Endometrial microvascular endothelial cells (primary cell): ENCODE measurements at regions not wholly inside any gene's neighbourhood (a gene's known extent, or its start where the extent isn't known, plus 50 kb on each side); places are given as distances from the start of the nearest gene placed in this dataset.

Experiments
- in situ Hi-C: cut with HindIII; loops from 2 replicates; pipeline ENCODE4 v1.10.0; 2017; ENCODE audit warnings: low sequenced_read_pairs, low pct_unique_long_range_greater_than_20kb; ENCODE audit errors: inconsistent ontology term

GRCh38 chr12:58563621-58564020 lies 356.7 kb downstream of the LRIG3 start:
- in situ Hi-C loops, result no loop called here

GRCh38 chr12:58564721-58565120 lies 355.6 kb downstream of the LRIG3 start:
- in situ Hi-C loops, result no loop called here

- in situ Hi-C loops, result no loop called here
Measured at GRCh38 chr12:58566599-58566998, 353.7 kb downstream of the LRIG3 start.

GRCh38 chr12:58567189-58567588 lies 353.1 kb downstream of the LRIG3 start:
- in situ Hi-C loops, result no loop called here

GRCh38 chr12:58570411-58570810 lies 349.9 kb downstream of the LRIG3 start:
- in situ Hi-C loops, result no loop called here

- in situ Hi-C loops, result no loop called here
Measured at GRCh38 chr12:58575256-58575655, 345.0 kb downstream of the LRIG3 start.

GRCh38 chr12:58576081-58576480 lies 344.2 kb downstream of the LRIG3 start:
- in situ Hi-C loops, result no loop called here

- in situ Hi-C loops, result no loop called here
Measured at GRCh38 chr12:58576916-58577315, 343.4 kb downstream of the LRIG3 start.

- in situ Hi-C loops, result no loop called here
Measured at GRCh38 chr12:58580095-58580494, 340.2 kb downstream of the LRIG3 start.

- in situ Hi-C loops, result no loop called here
Measured at GRCh38 chr12:58583529-58583928, 336.8 kb downstream of the LRIG3 start.

GRCh38 chr12:58583940-58584339 lies 336.4 kb downstream of the LRIG3 start:
- in situ Hi-C loops, result no loop called here

GRCh38 chr12:58584880-58585279 lies 335.4 kb downstream of the LRIG3 start:
- in situ Hi-C loops, result no loop called here

- in situ Hi-C loops, result no loop called here
Measured at GRCh38 chr12:58586762-58587161, 333.5 kb downstream of the LRIG3 start.

- in situ Hi-C loops, result no loop called here
Measured at GRCh38 chr12:58588770-58589169, 331.5 kb downstream of the LRIG3 start.

- in situ Hi-C loops, result no loop called here
Measured at GRCh38 chr12:58592475-58593207, 327.7 kb downstream of the LRIG3 start.

GRCh38 chr12:58593557-58594304 lies 326.6 kb downstream of the LRIG3 start:
- in situ Hi-C loops, result no loop called here

- in situ Hi-C loops, result no loop called here
Measured at GRCh38 chr12:58596381-58596780, 323.9 kb downstream of the LRIG3 start.

GRCh38 chr12:58601529-58601928 lies 318.8 kb downstream of the LRIG3 start:
- in situ Hi-C loops, result no loop called here

- in situ Hi-C loops, result no loop called here
Measured at GRCh38 chr12:58602179-58602578, 318.1 kb downstream of the LRIG3 start.

- in situ Hi-C loops, result no loop called here
Measured at GRCh38 chr12:58602736-58603135, 317.6 kb downstream of the LRIG3 start.
